IMR-90 (cell line): ENCODE measurements at regions not wholly inside any gene's neighbourhood (a gene's known extent, or its start where the extent isn't known, plus 50 kb on each side); places are given as distances from the start of the nearest gene placed in this dataset.

ENCODE experiments used
- POLR2A ChIP-seq: IDR thresholded peaks from 2 replicates; pipeline ENCODE4 v1.6.1; 2012; ENCODE audit warnings: mild to moderate bottlenecking, low read depth, low read length
- RAD21 ChIP-seq: IDR thresholded peaks from 2 replicates; pipeline ENCODE4 v1.6.1; 2012; ENCODE audit warnings: low read length, improper control_type of control experiment
- RFX5 ChIP-seq: IDR thresholded peaks from 2 replicates; pipeline ENCODE4 v1.8.0; 2012; ENCODE audit warnings: low read depth, mild to moderate bottlenecking, low read length, moderate library complexity
- SMC3 ChIP-seq: fragments of 150-350 bp; IDR thresholded peaks from 2 replicates; pipeline ENCODE4 v1.6.1; 2016; ENCODE audit warnings: low read depth, mild to moderate bottlenecking, antibody characterized with exemption, low read length, moderate library complexity
- TF ChIP-seq, protein P1 (sequence below): conservative IDR thresholded peaks from 2 replicates; pipeline ENCODE4 v1.5.1; 2012; ENCODE audit warnings: mild to moderate bottlenecking, low read depth, low read length, improper control_type of control experiment

DNA sequence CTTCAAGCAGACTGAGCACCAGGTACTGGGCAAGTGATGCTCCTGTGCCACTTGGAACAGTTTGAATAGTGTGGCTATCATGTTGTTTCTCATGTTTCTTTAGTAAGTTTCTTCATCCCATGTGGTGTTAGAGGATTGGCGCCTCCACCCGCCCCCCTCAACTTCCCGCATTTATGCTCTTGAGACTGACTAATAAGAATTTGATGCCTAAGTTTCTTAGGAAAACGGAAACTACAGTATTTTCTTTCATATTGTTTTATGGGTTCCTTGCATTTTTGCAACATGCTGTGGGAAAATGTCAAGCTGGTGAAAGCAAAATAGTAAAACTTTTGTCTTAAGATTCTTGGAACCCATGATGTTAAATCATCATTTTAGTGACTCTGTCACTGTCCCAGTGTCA is 101.2 kb upstream of the SLC4A4 start:
- TF ChIP-seq, protein P1, sequence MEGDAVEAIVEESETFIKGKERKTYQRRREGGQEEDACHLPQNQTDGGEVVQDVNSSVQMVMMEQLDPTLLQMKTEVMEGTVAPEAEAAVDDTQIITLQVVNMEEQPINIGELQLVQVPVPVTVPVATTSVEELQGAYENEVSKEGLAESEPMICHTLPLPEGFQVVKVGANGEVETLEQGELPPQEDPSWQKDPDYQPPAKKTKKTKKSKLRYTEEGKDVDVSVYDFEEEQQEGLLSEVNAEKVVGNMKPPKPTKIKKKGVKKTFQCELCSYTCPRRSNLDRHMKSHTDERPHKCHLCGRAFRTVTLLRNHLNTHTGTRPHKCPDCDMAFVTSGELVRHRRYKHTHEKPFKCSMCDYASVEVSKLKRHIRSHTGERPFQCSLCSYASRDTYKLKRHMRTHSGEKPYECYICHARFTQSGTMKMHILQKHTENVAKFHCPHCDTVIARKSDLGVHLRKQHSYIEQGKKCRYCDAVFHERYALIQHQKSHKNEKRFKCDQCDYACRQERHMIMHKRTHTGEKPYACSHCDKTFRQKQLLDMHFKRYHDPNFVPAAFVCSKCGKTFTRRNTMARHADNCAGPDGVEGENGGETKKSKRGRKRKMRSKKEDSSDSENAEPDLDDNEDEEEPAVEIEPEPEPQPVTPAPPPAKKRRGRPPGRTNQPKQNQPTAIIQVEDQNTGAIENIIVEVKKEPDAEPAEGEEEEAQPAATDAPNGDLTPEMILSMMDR: no peak
- TF ChIP-seq POLR2A: no peak
- no peak for TF ChIP-seq SMC3
- TF ChIP-seq RFX5: no peak
- no peak for TF ChIP-seq RAD21
